HCT116 (cell line): ENCODE measurements at regions not wholly inside any gene's neighbourhood (a gene's known extent, or its start where the extent isn't known, plus 50 kb on each side); places are given as distances from the start of the nearest gene placed in this dataset.

Experiments
- ATAC-seq: fragments of 200-7000 bp; cut with Tn5 transposase; 2 replicates; pipeline ENCODE4 v1.9.1; 2020; ENCODE audit warnings: mild to moderate bottlenecking, moderate library complexity
- BruUV-seq: library from RNA; stranded (reverse); fragments of 400-500 nt; replicated peaks from 2 replicates; lab custom pipeline; 2021; lab: Mats Ljungman, UMichigan
- CTCF ChIA-PET: fragments of 300-600 bp; sonication (Branson Sonifier 250); formaldehyde crosslinking; loops from one replicate; lab custom pipeline; 2021; ENCODE audit warnings: antibody characterized with exemption; lab: Charles Lee
- POLR2A ChIA-PET: fragments of 300-600, 350-600 bp; sonication (Branson Sonifier 250); formaldehyde crosslinking; loops from one replicate; lab custom pipeline; 2021; ENCODE audit warnings: antibody characterized with exemption; lab: Charles Lee
- RAD21 ChIA-PET, 2 experiments: fragments of 300-600 bp; sonication (Branson Sonifier 250); formaldehyde crosslinking; loops; one replicate each; lab custom pipeline; 2023; ENCODE audit warnings: low total read pairs in 2 of 2; ENCODE audit not compliant: uncharacterized antibody in 2 of 2, unreplicated experiment in 2 of 2, low non-redundant PET in 1 of 2; lab: Charles Lee
- DNase-seq: peaks from one replicate; pipeline ENCODE4 v3.0.0-alpha.2; 2010; ENCODE audit warnings: low read depth, low spot score
- H2AFZ ChIP-seq: fragments of 200-600 bp; shearing (Covaris generic), sonication (generic); 2 replicates; pipeline ENCODE4 v1.6.1; 2017; ENCODE audit warnings: low read depth, mixed run types, mixed read lengths, antibody characterized with exemption, low read length; ENCODE audit not compliant: poor library complexity, severe bottlenecking
- H3K27ac ChIP-seq: 2 replicates; pipeline ENCODE4 v1.5.1; 2012; ENCODE audit warnings: low read depth, low read length
- H3K27me3 ChIP-seq: fragments of 200-600 bp; sonication (generic); 2 replicates; pipeline ENCODE4 v1.6.1; 2016; ENCODE audit warnings: mixed run types, low read length, mixed read lengths; ENCODE audit not compliant: insufficient read depth
- H3K36me3 ChIP-seq, 2 experiments: fragments of 200-500 bp in 1 of 2; fragments of 200-600 bp in 1 of 2; sonication (Bioruptor generic) in 1 of 2; sonication (generic) in 1 of 2; 2 replicates each; pipeline versions ENCODE4 v1.5.1 to v1.6.1; 2014 to 2016; ENCODE audit warnings: low read length in 2 of 2, inconsistent platforms in 1 of 2, mixed read lengths in 1 of 2, mixed run types in 1 of 2; ENCODE audit not compliant: insufficient read depth in 2 of 2, control insufficient read depth in 1 of 2
- H3K4me1 ChIP-seq, 2 experiments: fragments of 200-600 bp in 1 of 2; sonication (generic) in 1 of 2; 2 replicates each; pipeline versions ENCODE4 v1.5.1 to v1.6.1; 2012 to 2017; ENCODE audit warnings: low read length in 2 of 2, inconsistent platforms in 1 of 2, mild to moderate bottlenecking in 1 of 2, mixed read lengths in 1 of 2, mixed run types in 1 of 2, moderate library complexity in 1 of 2; ENCODE audit not compliant: insufficient read depth in 2 of 2, control insufficient read depth in 1 of 2
- H3K4me2 ChIP-seq: fragments of 200-600 bp; sonication (generic); 2 replicates; pipeline ENCODE4 v1.6.1; 2017; ENCODE audit warnings: mixed run types, low read length, mixed read lengths
- H3K4me3 ChIP-seq, 2 experiments: fragments of 200-600 bp in 1 of 2; sonication (generic) in 1 of 2; replicated peaks in 1 of 2; 2 replicates each; pipeline ENCODE4 v1.5.1; 2011 to 2016; ENCODE audit warnings: low read length in 2 of 2, control low read depth in 1 of 2, low read depth in 1 of 2, mild to moderate bottlenecking in 1 of 2, mixed read lengths in 1 of 2, mixed run types in 1 of 2
- H3K79me2 ChIP-seq: fragments of 200-600 bp; sonication (generic); 2 replicates; pipeline ENCODE4 v1.6.1; 2017; ENCODE audit warnings: mild to moderate bottlenecking, mixed run types, low read length, moderate library complexity, mixed read lengths; ENCODE audit not compliant: insufficient read depth
- H3K9ac ChIP-seq: fragments of 200-600 bp; sonication (generic); 2 replicates; pipeline ENCODE4 v1.6.1; 2016; ENCODE audit warnings: low read length, mixed read lengths
- H3K9me2 ChIP-seq: fragments of 200-600 bp; sonication (generic), shearing (Covaris generic); 2 replicates; pipeline ENCODE4 v1.6.1; 2017; ENCODE audit warnings: mixed run types, mild to moderate bottlenecking, moderate library complexity; ENCODE audit not compliant: insufficient read depth
- H3K9me3 ChIP-seq, 2 experiments: fragments of 200-500 bp in 1 of 2; fragments of 200-600 bp in 1 of 2; sonication (Bioruptor generic) in 1 of 2; sonication (generic) in 1 of 2; 2 replicates each; pipeline ENCODE4 v1.6.1; 2014 to 2017; ENCODE audit warnings: low read length in 2 of 2, mixed read lengths in 2 of 2, inconsistent platforms in 1 of 2, low read depth in 1 of 2, mild to moderate bottlenecking in 1 of 2, mixed run types in 1 of 2, moderate library complexity in 1 of 2; ENCODE audit not compliant: control insufficient read depth in 1 of 2, insufficient read depth in 1 of 2
- H4K20me1 ChIP-seq: fragments of 200-600 bp; sonication (generic), shearing (Covaris generic); 2 replicates; pipeline ENCODE4 v1.6.1; 2017; ENCODE audit warnings: mixed run types, mild to moderate bottlenecking, moderate library complexity; ENCODE audit not compliant: insufficient read depth
- CBX3 ChIP-seq: IDR thresholded peaks from 2 replicates; pipeline ENCODE4 v1.6.1; 2012; ENCODE audit warnings: low read depth
- EGR1 ChIP-seq: IDR thresholded peaks from 2 replicates; pipeline ENCODE4 v1.6.1; 2012; ENCODE audit warnings: low read depth
- FOSL1 ChIP-seq: IDR thresholded peaks from 2 replicates; pipeline ENCODE4 v1.6.1; 2012; ENCODE audit warnings: low read depth
- MAX ChIP-seq: IDR thresholded peaks from 2 replicates; pipeline ENCODE4 v1.6.1; 2012
- RAD21 ChIP-seq: IDR thresholded peaks from 2 replicates; pipeline ENCODE4 v1.6.1; 2012; ENCODE audit warnings: low read depth, mild to moderate bottlenecking
- SIN3A ChIP-seq: IDR thresholded peaks from 2 replicates; pipeline ENCODE4 v1.6.1; 2012; ENCODE audit warnings: low read depth
- TCF7L2 ChIP-seq: IDR thresholded peaks from 2 replicates; pipeline ENCODE4 v1.7.0; 2011; ENCODE audit warnings: borderline replicate concordance, inconsistent platforms; ENCODE audit not compliant: insufficient read depth, insufficient read length; ENCODE audit errors: extremely low read depth
- ZFX ChIP-seq: fragments of 450-650 bp; IDR thresholded peaks from 2 replicates; pipeline ENCODE4 v1.6.1; 2017
- intact Hi-C: fragments of 100-400 bp; cut with micrococcal nuclease; formaldehyde crosslinking; loops from 2 replicates; pipeline ENCODE4 v1.10.0; 2022
- TF ChIP-seq, protein P1 (sequence below): IDR thresholded peaks from 2 replicates; pipeline ENCODE4 v1.6.1; 2012
- TF ChIP-seq, protein P2 (sequence below): IDR thresholded peaks from 2 replicates; pipeline ENCODE4 v1.6.1; 2011; ENCODE audit warnings: mild to moderate bottlenecking, low read length, moderate library complexity; ENCODE audit not compliant: insufficient replicate concordance; ENCODE audit errors: extremely low read depth

DNA sequence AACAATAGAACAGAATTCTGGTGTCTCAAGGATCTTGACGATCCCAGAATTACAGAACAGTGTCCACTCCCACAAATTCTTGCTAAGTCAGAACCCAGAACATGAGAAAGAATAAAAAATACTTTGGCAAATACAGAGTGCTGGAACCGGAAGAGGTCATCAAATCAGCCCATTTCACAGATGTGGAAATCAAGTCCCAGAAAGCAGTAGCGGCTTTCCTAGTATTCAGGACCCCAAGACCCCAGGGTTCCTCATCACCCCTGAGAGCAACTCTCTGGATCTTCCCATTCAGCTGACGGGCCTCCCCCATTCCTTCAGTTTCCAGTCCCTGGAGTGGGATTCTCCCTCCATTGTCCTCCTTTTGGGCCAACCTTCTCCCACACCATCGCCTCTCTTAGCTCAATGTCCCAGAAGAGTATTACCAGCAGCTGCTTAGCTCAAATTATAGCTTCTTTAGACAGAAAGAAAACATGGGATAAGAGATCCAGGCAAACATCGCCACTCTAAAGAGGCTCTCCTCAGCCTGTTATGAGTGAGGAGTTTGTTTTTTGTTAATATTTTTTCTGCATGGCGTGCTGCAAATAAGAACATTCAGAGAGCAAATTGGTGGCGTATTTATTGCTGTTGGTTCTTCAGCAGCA is 268.3 kb downstream of the MN1 start:
- no peak overlapping the region for H3K9ac ChIP-seq
- CTCF ChIA-PET = no interaction called here
- no peaks in the 10 kb centered on the region for H3K79me2 ChIP-seq
- H3K36me3 ChIP-seq = no peaks in the 10 kb centered on the region
- H3K27me3 ChIP-seq = no peaks in the 10 kb centered on the region
- no peaks in the 10 kb centered on the region for H3K9me3 ChIP-seq
- no peak for DNase-seq
- H4K20me1 ChIP-seq = no peaks in the 10 kb centered on the region
- RAD21 ChIA-PET = no interaction called here
- H2AFZ ChIP-seq = no peak overlapping the region
- POLR2A ChIA-PET = no interaction called here
- TF ChIP-seq, protein P1, sequence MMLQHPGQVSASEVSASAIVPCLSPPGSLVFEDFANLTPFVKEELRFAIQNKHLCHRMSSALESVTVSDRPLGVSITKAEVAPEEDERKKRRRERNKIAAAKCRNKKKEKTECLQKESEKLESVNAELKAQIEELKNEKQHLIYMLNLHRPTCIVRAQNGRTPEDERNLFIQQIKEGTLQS = no peak
- TF ChIP-seq MAX = no peak
- no peak for TF ChIP-seq EGR1
- no peak for TF ChIP-seq CBX3
- no peak for TF ChIP-seq TCF7L2
- TF ChIP-seq FOSL1 = no peak
- TF ChIP-seq ZFX = no peak
- TF ChIP-seq, protein P2, sequence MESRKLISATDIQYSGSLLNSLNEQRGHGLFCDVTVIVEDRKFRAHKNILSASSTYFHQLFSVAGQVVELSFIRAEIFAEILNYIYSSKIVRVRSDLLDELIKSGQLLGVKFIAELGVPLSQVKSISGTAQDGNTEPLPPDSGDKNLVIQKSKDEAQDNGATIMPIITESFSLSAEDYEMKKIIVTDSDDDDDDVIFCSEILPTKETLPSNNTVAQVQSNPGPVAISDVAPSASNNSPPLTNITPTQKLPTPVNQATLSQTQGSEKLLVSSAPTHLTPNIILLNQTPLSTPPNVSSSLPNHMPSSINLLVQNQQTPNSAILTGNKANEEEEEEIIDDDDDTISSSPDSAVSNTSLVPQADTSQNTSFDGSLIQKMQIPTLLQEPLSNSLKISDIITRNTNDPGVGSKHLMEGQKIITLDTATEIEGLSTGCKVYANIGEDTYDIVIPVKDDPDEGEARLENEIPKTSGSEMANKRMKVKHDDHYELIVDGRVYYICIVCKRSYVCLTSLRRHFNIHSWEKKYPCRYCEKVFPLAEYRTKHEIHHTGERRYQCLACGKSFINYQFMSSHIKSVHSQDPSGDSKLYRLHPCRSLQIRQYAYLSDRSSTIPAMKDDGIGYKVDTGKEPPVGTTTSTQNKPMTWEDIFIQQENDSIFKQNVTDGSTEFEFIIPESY = no peak
- TF ChIP-seq SIN3A = no peak
- TF ChIP-seq RAD21 = no peak
- no peak overlapping the region for H3K4me2 ChIP-seq
- H3K9me2 ChIP-seq = no peaks in the 10 kb centered on the region
- ATAC-seq = no peak
- BruUV-seq = no TSS peak
- H3K4me3 ChIP-seq = no peak overlapping the region
- H3K27ac ChIP-seq = no peak overlapping the region
- intact Hi-C loops = no loop called here
- peaks cover 5 to 8% of the 10 kb centered on the region in 2 experiments; a peak in 2 of 4 replicates for H3K4me1 ChIP-seq
